Astrocyte of the spinal cord (primary cell): ENCODE measurements at regions not wholly inside any gene's neighbourhood (a gene's known extent, or its start where the extent isn't known, plus 50 kb on each side); places are given as distances from the start of the nearest gene placed in this dataset.
"Not testable (repeated sequence)": the region's sequence is repeated elsewhere in the genome, so short reads cannot be mapped to it uniquely, and the experiment has no call there.

ENCODE experiments used
- DNase-seq: peaks from one replicate; pipeline ENCODE4 v3.0.0; 2011; ENCODE audit warnings: low read depth, low spot score
- H3K4me3 ChIP-seq: 2 replicates; pipeline ENCODE4 v1.5.1; 2011; ENCODE audit warnings: low read depth, mild to moderate bottlenecking, low read length, moderate library complexity
- in situ Hi-C: cut with HindIII; loops from 2 replicates; pipeline ENCODE4 v1.10.0; 2017; ENCODE audit warnings: low sequenced_read_pairs
- TF ChIP-seq, protein P1 (sequence below): IDR thresholded peaks from 2 replicates; pipeline ENCODE4 v1.5.1; 2012; ENCODE audit warnings: low read depth, mild to moderate bottlenecking, low read length, inconsistent platforms

DNA sequence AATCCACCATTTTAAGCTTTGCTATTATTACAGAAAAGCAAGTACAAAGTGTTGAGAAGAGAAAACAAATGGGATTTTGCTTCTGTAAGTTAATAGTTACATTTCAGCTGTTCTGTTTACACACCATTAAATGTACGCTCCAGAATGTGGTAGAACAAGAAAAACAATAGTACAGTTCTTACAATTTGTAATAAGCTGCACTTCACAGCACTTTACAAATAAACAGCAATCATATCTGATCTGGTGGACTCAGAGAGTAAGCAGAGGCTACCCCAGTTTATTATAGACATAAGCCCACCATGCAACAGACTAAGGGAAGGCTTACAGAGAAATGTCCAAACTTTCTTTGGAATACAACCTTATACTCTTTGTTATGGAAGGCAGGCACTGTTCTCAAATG is 126.4 kb downstream of the OXSM start:
- in situ Hi-C loops = no loop called here
- TF ChIP-seq, protein P1, sequence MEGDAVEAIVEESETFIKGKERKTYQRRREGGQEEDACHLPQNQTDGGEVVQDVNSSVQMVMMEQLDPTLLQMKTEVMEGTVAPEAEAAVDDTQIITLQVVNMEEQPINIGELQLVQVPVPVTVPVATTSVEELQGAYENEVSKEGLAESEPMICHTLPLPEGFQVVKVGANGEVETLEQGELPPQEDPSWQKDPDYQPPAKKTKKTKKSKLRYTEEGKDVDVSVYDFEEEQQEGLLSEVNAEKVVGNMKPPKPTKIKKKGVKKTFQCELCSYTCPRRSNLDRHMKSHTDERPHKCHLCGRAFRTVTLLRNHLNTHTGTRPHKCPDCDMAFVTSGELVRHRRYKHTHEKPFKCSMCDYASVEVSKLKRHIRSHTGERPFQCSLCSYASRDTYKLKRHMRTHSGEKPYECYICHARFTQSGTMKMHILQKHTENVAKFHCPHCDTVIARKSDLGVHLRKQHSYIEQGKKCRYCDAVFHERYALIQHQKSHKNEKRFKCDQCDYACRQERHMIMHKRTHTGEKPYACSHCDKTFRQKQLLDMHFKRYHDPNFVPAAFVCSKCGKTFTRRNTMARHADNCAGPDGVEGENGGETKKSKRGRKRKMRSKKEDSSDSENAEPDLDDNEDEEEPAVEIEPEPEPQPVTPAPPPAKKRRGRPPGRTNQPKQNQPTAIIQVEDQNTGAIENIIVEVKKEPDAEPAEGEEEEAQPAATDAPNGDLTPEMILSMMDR = no peak
- H3K4me3 ChIP-seq = no peak overlapping the region
- DNase-seq = no peak

DNA sequence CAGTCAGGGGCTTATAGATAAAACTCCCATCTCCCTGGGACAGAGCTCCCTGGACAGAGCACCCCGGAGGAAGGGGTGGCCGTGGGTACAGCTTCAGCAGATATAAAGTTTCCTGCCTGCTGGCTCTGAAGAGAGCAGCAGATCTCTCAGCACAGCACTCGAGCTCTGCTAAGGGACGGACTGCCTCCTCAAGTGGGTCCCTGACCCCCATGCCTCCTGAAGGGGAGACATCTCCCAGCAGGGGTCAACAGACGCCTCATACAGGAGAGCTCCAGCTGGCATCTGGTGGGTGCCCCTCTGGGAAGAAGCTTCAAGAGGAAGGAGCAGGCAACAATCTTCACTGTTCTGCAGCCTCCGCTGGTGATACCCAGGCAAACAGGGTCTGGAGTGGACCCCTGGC is 142.1 kb downstream of the OXSM start:
- DNase-seq, H3K4me3 ChIP-seq, in situ Hi-C loops: not testable (repeated sequence)

DNA sequence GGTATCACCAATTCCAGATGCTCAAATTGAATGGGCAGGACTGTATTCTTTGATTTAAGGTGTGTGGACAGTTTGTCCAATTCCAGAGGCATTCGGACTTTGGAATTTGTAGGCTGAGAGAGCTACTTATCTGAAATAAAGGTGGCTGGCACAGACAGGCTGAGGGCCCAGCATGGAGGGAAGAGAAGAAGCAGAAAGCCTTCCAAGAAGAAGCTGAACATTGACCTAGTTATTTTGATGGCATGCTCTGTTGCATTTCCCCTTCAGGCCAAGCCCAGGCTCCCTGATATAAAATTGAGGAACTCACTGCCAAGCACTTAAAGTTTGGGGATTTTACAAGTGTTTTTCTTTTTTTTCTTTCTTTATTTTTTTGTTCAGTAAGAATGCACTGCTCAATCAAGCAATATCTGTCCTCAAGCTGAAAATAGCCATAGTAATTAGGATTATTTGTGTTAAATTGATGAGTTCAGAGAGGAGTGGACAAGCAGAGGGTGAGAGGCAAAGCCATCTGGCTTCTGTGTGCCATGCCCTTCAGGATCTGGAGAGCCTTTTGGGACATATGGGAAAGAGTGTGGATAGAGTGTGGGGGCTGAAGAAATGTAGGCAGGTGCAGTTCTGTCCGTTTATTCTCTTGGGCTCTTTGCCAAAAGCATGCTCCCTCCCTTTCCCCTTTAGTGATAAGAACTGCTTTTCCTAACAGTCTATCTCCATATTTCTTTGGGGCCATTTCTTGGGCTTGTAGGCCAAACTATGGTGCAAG is 148.9 kb downstream of the OXSM start:
- in situ Hi-C loops = no loop called here
- TF ChIP-seq, protein P1 = no peak
- DNase-seq = no peak

DNA sequence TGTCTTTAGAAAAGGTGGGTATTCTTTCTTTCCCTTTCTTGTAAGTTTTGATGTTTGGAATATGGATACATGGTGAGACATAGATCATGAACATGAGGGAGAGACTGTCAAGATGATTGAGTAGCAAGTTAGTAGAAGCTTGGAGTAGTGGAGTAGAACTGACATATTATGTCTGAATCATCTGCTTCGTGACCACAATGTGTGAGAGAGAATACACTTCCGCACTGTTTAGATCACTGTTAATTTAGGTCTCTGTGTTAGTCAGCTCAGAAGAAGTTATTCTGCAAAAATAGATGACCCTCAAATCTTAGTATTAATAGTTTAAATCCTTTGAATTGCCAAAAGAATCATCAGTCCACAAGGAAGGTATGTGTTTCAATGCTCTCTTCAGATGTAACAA is 151.0 kb downstream of the OXSM start:
- in situ Hi-C loops = no loop called here

More for the DNA sequence above, 148.9 kb downstream of the OXSM start:
- no peak overlapping the region for H3K4me3 ChIP-seq

DNA sequence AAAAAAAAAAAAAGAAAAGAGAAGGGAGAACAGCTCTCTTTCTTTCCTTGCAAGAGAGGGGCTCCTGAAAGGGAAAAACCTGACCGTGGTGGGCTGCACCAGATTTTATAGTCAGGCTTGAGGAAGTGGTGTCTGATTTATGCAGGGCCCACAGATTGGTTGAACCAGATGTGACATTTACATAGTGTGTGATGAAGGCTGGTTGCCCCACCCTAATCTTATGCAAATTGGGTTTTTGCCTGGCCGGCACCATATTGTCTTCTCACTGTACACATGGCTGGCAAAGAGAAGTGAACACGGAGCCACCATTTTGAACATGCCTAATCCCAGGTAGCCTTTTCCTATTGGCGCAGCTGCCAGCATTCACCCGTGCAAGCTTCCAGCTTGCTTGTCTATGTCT is 154.4 kb downstream of the OXSM start:
- in situ Hi-C loops = no loop called here
- no peak for DNase-seq
- TF ChIP-seq, protein P1 = no peak
- H3K4me3 ChIP-seq = no peak overlapping the region

More for the DNA sequence above, 151.0 kb downstream of the OXSM start:
- DNase-seq = no peak
- no peak overlapping the region for H3K4me3 ChIP-seq
- TF ChIP-seq, protein P1 = no peak

DNA sequence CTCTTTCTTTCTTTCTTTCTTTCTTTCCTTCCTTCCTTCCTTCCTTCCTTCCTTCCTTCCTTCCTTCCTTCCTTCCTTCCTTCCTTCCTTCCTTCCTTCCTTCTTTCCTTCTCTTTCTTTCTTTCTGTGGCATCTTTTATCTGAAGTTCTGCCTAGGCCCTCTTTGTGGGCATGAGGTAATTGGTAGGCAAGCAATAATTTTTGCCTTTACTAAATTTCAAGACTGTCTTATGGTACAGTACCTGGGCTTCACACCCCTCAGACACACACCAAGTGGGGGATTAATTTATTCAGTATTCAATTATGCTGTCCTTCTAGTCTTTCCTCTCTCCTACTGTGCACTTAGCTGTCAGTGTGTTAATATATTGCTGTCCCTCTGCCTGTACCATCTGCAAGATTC is 155.5 kb downstream of the OXSM start:
- DNase-seq = no peak
- TF ChIP-seq, protein P1 = no peak
- in situ Hi-C loops = no loop called here
- H3K4me3 ChIP-seq = no peak overlapping the region

DNA sequence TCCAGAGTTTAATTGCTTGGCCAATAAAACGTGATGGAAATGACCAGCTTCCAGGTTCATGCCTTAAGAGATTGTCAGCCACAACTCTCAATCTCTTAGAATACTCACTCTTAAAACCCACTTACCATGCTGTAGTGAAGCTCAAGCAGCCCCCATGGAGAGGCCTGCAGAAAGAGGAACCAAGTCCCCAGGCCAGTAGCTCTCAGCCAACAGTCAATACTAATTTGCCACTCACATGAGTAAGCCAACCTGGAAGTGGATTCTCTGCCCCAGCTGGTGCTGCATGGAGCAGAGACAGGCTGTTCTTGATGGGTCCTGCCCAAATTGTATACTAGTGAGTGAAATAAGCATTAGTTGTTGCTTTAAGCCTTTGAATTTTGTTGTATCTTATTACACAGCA is 155.9 kb downstream of the OXSM start:
- H3K4me3 ChIP-seq = no peak overlapping the region
- TF ChIP-seq, protein P1 = no peak
- no peak for DNase-seq
- in situ Hi-C loops = no loop called here
